Activated gamma-delta T cell treated with anti-CD3 and anti-CD28 coated beads, Interleukin-2, amount 50 U/mL, for 16 hours (primary cell): ENCODE measurements at regions not wholly inside any gene's neighbourhood (a gene's known extent, or its start where the extent isn't known, plus 50 kb on each side); places are given as distances from the start of the nearest gene placed in this dataset.
"Not testable (repeated sequence)": the region's sequence is repeated elsewhere in the genome, so short reads cannot be mapped to it uniquely, and the experiment has no call there.

ENCODE experiments used
- DNase-seq: peaks from one replicate; pipeline ENCODE4 v3.0.0-alpha.2; 2020; ENCODE audit warnings: low read depth

DNA sequence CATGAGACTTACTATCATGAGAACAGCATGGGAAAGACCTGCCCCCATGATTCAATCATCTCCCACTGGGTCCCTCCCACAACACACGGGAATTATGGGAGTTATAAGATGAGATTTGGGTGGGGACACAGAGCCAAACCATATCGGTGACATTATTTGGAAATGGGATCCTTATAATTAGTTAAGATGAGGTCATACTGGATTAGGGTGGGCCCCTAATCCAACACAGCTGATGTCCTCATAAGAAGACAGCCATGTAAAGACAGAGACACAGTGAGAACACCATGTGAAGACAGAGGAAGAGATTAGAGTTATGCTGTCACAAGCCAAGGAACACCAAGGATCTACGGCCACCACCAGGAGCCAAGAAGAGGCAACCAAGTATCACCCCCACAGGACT lies 161.7 kb downstream of the SPTSSA start:
- DNase-seq, result no peak

DNA sequence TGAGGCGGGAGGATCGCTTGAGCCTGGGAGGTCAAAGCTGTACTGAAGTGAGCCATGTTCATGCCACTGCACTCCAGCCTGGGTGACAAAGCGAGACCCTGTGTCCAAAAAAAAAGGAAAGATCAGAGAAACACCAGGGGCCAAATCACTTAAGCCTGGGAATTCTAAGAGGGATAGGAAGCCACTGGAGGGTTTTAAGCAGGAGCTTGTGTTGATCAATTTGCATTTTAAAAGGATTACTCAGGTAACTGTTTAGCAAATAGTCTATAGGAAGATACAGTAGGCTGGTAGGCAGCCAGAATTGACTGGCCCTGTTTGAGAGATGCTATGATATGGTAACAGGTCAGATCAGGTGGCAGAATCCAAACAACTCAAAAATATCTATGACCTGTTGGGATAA lies 162.7 kb downstream of the SPTSSA start:
- DNase-seq, result no peak

DNA sequence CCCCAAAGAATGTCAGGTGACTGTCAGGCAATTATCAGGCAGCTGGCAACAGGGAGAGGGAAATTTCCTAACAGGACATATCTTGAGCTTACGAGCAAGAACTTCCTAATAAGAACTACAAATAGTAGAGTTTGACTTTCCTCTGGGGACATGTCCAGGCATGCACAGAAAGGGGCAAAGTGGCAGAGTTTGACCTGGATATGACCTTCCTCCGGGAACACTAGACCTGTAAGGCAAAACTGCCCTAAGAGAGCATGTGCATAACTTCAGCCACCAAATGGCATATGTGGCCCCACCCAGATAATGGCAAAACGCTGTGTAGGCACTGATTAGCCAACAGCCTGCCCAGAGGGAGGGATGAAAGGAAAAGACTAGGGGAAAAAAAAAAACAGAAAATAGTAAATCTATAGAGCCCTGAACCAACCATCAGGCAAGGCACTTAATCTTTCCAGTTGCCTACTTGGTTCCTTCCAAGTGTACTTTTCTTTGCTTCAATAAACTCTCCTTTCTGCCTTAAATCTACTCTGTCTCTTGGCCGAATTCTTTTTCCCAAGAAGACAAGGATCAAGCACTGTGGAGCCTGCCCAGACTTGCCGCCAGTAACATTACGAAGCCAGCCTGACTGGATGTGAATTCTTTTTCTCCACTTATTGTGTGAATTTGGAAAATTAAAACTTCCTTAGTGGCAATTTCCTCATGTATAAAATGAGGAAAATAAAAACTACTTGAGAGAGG lies 164.1 kb downstream of the SPTSSA start:
- no peak for DNase-seq

DNA sequence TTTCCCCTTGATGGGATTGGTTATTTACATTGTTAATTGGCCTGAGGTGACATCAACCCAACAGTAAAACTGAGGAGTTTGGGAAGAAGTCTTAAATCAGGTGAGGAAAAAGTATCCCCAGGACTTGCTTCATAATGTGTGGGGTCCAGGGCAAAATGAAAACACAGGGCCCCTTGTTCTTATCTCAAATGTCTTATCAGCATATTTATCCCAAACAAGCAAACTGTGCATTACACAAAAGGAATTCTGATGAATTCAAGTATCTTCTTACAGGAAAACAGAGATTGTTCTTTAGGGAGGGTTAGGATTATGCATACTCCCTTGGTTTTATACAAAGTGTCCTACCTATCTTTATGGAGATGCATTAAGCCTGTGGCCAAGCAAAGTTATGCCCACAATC lies 178.4 kb downstream of the SPTSSA start:
- no peak for DNase-seq

DNA sequence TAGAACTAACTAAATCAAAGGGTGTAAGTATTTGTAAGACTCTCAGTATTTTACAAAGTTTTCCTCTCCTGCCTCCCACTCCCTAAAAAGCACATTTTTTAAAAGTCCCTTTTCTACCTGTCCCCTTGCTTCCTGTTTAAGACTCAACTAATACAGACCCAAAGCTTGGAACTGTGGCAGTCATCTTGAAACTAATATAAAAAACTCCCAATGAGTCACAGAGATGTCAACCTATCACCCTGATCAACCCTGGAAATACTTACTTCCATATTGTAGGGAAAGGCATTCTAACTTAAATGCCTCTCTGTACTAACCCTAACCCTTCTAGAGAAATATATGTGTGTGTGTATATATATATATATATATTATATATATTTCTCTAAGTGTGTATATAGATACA lies 184.8 kb downstream of the SPTSSA start:
- no peak for DNase-seq

DNA sequence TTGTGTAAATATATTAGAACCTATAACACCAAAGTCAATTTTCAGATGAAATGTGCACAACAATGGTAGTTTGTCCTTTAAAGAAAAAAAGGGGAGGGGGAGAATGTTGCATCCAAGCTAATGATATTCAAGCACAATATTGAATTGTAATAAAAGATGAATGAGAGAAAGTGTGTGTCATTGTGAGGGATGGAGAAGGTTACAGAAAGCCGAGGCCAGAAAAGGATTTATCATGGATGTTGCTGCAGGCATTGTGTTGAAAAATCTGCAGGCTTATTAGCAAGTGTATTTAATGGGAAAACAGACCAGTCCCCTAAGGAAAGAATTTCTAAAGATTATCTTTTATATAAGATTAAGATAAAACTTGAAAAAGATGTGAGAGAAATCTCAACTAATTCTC lies 186.5 kb downstream of the SPTSSA start:
- DNase-seq, result no peak

DNA sequence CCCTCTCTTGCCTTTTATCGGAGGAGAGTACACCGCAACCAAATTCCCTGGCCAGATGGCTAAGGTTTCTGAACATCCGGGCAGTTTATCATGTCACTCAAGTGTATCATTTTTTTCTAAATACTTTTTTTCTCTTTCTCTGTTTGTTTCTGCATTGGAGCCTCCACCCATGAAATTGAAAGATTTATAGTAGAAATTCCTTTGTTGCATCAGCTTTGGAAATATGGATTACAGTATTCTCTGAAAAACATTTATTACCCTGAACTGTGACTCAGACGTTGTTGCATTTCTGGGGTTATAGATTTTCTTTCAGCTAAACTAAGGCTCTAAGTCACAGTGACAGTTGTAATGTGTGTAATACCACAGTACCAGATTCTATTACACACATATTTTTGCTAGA lies 187.0 kb downstream of the SPTSSA start:
- DNase-seq, result no peak

DNA sequence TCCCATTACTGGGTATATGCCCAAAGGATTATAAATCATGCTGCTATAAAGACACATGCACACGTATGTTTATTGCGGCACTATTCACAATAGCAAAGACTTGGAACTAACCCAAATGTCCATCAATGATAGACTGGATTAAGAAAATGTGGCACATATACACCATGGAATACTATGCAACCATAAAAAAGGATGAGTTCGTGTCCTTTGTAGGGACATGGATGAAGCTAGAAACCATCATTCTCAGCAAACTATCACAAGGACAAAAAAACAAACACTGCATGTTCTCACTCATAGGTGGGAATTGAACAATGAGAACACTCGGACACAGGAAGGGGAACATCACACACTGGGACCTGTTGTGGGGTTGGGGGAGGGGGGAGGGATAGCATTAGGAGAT lies 188.3 kb downstream of the SPTSSA start:
- not testable (repeated sequence) for DNase-seq

DNA sequence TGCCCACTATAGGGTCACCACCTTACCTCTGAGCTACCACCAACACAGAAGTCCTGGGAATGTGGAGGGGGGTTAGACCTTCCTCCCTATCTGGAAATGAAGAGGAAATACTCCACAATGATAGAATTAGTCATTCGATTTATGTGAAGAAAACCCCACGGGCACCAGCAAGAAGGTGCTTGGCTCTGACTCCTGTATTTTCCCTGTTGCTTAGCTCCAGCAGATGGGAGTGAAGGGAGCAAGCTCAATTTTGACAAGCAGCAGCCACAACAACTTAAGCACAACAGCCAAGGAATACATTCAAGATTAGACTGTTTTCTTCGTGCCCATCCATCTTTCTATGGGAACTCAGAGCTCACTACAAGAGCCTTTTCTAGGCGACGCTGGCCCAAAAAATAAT lies 191.7 kb downstream of the SPTSSA start:
- no peak for DNase-seq

DNA sequence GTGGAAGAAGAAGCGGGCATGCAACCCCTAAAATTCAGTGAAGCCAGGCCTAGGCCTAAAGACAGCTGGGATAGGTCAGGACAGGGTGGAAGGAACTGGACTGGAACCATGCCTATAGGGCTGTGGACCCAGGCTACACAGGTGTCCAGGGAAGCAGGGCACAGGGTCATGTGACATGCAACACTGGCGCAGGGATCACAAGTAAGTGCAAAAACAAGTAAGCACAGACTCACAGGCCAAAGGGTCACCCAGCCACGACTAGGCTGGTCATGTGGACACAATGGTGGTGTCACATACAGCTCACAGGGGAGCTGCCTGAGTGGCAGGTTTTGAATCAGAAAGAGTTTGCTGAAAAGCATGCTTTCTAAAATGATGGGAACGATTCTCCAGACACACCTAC lies 195.7 kb downstream of the SPTSSA start:
- no peak for DNase-seq

DNA sequence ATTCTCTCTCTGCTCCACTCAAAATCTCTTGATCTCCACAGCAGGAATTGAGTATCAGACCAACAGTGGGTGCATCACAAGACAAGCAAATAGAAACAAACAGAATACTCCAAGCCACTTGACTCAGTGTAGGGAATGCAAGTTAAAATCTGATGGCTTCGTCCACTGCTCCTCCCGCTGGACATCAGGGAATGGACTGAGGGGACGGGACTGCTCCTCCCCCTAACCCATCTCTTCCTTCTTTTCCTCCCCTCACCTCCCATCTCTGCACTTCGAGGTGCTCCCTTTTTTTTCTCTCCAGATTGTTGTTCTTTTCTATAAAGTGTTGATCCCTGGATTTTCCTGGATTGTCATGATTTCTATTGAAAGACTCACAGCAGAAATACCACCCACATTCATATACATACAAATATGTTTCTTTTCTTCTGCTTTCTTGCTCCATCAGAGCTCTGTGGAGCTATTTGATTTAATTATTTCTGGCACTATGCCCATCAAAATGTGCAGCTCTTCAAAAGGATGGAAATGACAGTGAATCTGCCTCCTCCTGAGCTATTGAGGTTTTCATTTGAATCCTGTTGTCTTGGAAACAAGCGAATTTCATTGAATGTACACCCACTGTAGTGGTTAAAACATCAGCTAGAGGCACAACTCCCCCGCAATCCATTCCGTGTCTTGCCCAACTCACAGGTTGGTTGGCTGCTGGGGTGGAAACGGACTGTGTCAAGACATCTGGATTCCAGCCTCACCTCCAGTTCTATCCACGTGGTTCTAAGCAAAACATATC lies 199.7 kb downstream of the SPTSSA start:
- DNase-seq, result no peak

DNA sequence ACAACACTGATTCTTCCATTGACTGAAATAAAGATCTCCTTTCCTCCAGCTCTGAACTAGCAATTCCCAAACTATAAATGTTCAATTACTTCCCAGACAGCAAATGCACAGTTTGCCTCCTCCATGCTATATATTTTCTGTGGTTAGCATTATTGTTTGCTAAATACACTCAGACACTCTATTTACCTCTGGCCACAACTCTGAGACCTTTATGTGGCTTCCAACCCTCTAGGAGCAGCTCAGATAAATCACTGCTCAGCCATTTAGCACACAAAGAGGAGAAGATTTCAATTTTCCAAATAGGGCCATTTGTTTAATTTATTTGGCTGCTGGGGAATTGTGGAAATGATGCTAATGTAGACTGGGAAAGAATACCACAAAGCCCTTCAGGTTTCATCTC lies 202.0 kb downstream of the SPTSSA start:
- DNase-seq, result no peak

DNA sequence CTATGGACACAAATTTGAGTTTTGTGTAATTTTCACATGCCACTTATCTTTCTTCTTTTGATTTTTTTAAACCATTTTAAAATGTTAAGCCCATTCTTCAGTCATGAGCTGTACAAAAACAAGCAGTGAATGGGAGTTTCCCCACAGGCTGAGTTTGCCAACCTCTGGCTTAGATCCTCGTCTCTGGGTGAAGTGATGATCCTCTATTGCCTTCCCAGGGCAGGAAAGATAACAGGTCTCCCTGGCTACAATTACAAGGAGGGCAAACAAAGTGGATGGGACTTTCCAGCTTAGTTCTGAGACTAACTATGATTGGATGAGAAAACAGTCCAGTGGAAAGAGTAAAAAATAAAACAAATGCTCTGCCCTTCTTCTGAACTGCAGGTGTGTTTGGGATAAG lies 203.7 kb downstream of the SPTSSA start:
- no peak for DNase-seq

DNA sequence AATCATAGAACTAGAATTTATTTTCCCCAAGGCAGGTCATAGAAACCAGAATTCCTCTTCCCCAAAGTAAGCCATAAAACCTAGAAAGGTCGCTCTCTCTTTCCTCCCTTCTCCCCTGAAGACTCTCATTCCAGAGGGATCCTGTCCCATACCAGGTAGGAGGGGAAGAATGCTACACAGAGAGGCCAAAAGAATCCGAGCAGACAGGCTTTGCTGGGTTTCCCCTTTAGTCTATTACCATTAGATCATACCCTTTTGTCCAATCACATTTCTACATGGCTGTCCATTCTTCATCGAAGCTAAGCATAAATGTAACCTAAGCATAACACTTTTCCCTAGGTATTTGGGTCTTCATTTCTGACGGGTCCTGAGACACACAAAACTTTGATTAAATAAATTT lies 204.5 kb downstream of the SPTSSA start:
- no peak for DNase-seq

DNA sequence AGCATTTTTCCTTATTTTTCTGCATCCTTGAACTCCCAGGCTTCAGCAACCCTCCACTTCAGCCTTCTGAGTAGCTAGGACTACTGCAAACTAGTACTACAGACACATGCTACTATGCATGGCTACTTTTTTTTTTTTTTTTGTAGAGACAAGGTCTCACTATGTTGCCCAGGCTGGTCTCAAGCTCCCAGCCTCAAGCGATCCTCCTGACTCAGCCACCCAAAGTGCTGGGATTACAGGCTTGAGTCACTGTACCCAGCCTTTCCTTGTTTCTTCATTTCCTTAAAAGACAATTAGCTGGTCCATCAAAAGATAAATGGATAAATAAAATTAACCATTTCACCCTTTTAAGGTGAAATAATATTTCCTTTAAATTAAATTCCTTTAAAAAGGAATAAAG lies 205.8 kb downstream of the SPTSSA start:
- no peak for DNase-seq

DNA sequence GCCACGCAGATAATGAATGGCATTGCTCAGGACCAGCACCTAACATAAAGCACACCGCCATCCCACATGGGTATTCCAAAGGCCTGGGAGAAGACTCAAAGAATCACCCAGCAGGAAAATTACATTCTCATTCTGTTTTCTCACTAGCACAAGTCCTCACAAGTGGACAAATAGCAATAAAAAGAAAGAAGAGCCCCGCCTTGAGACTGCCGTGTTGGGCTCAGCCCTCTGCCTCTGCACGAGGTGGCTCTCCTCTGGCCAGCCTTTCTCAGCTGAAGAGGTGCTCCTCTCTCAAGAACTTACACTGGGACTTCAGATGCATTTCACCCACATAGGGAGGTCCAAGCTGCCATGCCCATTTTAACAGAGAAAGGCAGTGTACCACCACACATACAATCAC lies 207.5 kb downstream of the SPTSSA start:
- DNase-seq, result no peak

DNA sequence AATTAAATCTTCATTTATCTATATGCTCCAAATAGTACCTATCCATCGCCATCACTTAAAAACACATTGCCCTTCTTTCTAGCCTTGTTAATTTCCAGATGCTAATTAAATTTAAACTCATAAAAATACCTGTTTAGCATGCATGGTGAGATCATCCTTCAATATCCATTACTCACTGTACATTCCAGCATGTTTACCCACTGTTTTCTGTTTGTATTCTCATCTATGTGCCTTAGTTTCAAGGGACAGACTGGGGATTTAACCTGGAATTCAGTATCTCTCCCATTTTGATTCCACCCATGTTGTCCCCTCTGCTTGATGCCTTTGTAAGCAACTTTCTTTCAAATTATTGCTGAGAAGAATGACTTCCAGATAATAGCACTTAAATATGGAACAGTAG lies 208.0 kb downstream of the SPTSSA start:
- no peak for DNase-seq

DNA sequence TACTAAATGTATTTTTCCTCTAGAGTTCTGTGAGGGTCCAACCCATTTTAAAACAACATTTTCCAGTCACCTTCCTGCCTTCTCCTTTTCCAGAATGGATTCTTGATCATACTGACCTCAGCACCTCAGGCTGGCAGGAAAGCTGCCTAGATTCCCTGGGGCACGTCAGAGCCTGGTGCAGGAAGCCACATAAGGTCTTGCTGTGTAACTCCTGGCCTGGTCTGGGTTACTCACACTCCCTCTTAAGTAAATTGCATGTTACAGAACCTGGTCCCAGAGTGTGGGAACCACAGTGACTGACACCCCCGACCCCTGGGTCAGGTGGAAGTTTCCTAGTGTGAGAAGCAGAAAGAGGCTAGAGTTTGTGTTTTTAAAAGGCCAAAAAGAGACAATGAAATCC lies 209.8 kb downstream of the SPTSSA start:
- no peak for DNase-seq

DNA sequence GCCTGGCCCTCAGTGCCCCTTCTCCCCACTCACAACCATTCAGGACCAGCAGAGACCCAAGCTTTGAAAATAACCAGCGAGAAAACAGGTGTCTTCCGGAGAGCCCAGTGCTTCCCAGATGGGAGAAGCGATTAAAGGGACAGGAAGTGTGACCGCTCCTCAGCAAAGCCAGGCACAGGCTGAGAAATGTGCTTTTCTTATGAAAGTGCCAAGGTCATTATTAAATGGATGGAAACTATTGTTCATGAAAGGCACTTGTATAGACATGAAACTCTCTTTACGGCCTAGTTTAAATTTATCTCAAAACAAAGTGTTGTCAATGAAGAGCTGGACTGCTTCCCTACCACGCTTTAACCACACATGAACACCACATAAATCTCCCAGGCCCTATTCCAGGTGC lies 210.4 kb downstream of the SPTSSA start:
- no peak for DNase-seq

DNA sequence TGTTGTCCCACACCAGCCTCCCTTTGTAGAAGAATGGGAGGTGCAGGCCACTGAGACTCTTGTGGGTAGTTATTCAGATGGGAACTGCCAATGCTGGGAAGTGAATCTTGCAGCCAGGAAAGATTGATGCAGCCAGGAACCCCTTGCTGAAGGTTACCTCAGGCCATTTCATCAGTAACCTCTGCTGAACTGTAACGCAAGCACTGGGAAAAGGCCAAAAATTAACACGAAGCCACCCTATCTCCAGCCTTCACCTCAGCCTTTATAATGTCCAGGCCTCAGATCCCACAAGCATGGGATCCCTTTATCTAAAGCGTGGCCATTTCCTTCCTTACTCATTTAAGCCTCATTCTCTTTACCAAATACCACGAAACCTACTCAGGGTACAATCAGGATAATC lies 211.1 kb downstream of the SPTSSA start:
- no peak for DNase-seq

DNA sequence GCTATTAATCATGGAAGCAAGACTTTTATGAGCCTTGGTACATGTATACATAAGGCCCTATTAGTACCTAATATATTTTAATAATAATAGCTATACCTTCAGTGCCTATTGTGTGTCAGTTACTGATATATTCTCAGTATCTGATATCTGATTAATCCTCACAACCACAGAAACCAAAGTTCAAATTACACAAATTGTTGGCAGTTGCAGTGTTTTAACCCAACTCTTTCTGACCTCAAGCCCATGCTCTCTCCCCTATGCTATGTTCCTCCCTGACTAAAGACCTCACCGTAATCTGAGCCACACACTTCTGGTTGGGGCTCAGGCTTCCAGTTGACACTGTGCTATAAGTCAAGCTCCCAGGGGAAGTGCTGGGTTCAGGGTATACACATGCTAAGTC lies 214.4 kb downstream of the SPTSSA start:
- no peak for DNase-seq

DNA sequence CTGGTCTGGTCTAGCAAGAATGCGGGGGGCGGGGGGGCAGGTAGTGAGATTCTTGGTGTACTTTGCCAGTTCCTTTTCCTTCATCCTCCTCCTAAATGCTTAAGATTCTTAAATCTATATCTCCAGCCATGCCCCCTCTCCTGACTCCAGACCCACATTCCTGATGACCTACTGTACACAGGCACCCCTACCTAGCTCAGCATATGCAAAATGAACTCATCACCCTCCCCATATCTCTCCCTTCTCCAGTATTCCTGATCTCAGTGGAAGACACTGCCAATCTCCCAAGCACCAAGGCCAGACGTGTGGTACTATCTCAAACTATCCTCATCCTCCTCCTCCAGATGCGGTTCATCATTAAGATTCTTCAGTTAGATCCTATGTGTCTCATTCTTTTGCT lies 215.8 kb downstream of the SPTSSA start:
- DNase-seq, result no peak

DNA sequence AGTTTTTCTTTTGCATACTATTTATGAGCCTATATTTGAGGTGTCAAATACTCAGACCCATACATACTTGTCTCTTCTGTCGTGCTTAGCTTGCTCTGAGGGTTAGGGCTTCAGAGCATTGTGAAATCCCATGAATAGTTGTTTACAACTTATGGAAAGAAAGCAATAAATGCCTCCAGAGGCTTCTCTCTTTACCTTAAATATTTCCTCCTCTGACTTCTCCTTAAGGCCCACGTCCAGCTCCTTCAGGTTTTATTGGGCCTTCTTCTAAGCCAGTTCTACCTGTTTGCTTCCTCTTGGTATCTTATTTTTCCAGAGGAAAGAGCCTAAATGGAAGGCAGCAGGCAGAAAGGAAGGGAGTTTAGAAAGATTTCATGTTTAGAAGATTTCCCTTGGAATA lies 218.6 kb downstream of the SPTSSA start:
- DNase-seq, result no peak

DNA sequence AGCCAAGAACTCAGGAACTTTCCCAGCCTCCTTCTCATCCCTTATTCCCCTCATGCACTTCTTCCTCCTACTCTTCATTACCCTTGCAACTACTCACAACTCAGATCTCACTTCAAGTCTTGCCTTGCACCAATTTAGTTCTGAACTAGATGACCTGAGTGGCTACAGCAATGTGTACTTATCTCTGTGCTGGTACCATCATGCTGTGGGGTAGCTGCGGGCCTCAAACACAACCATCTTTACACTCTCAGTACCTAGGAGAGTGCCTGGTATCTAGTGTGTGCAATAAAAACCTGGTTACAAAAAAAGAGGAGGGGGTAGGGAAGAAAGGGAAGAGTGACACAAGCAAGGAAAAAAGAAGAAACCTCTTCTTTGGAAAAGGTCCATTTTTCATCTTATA lies 219.0 kb downstream of the SPTSSA start:
- no peak for DNase-seq
